Skin epidermis (tissue), 12 donors: ENCODE measurements at regions not wholly inside any gene's neighbourhood (a gene's known extent, or its start where the extent isn't known, plus 50 kb on each side); places are given as distances from the start of the nearest gene placed in this dataset.
"Not testable (repeated sequence)": the region's sequence is repeated elsewhere in the genome, so short reads cannot be mapped to it uniquely, and the experiment has no call there.

Experiments used
- H3K27ac ChIP-seq, 21 experiments: fragments of 200-600 bp; sonication (generic) in 11 of 21; one replicate each; pipeline ENCODE4 v1.5.0; 2020; ENCODE audit warnings: mild to moderate bottlenecking in 3 of 21, inconsistent platforms in 2 of 21, moderate library complexity in 2 of 21
- H3K4me3 ChIP-seq, 7 experiments: fragments of 200-600 bp; sonication (generic) in 2 of 7; one replicate each; pipeline ENCODE4 v1.5.0; 2020; ENCODE audit warnings: inconsistent platforms in 2 of 7, mild to moderate bottlenecking in 2 of 7, moderate library complexity in 1 of 7

GRCh38 chr6:73969971-73970970 lies 274.3 kb downstream of the CD109 start:
- H3K27ac ChIP-seq, result no peak overlapping the region
- H3K4me3 ChIP-seq, result no peak overlapping the region

GRCh38 chr6:73968221-73968757 lies 272.3 kb downstream of the CD109 start:
- Histone ChIP-seq H3K27ac (no peak overlapping the region), H3K4me3 (no peak overlapping the region)

DNA sequence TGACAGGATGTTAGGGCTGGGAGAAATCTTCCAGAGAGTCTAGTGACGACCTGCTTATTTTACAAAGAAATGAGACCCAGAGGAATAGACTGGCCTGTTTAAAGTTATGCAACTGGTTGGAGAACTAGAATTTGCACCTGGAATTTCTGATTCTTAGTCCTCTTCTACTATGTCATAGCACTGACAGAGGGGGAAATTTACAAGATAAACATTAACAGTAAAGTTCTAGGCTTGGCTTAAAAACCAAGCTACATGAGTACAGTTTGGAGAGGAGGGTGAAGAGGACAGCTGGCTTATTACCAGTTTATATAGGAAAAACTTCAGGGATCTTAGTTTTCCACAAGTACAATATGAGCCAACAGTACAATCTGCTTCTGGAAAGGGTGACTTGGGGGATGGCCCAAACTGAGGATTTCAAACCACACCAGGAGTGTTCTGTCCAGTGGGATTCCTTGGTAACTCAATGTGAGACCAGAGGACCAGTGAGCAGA lies 269.6 kb downstream of the CD109 start:
- no peak overlapping the region for H3K4me3 ChIP-seq
- no peak overlapping the region for H3K27ac ChIP-seq

DNA sequence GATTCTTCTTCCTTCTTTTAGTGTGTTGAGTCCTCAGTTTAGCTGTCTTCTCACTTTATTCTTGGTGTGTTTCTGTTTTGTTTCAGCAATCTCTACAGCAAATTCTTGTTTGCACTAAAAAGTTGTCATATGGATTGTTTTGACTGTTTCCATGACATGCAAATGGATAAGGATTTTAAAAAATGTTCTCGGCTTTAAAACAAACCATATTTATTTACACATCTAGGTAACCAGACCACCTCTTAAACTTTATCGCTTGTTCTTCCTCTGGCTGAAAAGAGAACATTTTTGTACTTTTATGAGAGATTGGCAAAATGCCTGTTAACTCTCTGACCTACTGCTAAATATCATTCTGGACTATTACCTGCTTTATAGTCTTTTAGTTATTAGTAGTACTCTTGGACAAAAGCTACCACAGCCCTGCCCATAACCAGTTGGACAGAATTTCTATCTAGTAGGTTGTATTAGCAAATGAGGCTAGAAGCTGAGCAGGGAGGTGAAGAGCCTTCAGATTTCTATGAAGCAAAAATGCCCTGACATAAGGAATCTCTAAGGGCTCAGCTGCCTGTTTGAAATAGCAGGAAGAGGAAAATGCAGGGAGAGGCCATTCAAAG lies 268.3 kb downstream of the CD109 start:
- no peak overlapping the region for H3K4me3 ChIP-seq

DNA sequence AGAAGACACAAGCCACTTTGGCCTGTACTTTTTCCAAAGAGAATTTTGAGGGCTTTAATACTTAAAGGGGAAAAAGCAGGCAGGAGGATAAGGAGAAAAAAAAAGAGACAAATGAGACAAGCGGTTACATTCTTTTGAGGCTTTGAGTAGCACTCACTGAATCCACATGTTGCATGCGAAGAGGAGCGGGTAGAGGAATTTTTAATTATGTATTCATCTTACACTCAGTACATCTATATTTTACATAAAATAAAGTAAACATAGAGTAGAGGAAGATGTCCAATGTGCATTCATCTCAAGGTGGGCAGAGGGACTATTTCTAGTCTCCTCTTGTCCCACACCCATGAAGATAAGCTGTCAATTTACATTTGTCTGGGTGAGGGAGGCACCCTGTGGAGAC lies 266.9 kb downstream of the CD109 start:
- Histone ChIP-seq H3K27ac (no peak overlapping the region), H3K4me3 (no peak overlapping the region)

More for the DNA sequence above, 268.3 kb downstream of the CD109 start:
- no peak overlapping the region for H3K27ac ChIP-seq

- no peak overlapping the region for H3K27ac ChIP-seq
- no peak overlapping the region for H3K4me3 ChIP-seq
These were observed 260.3 kb downstream of the CD109 start for GRCh38 chr6:73956305-73956704.

DNA sequence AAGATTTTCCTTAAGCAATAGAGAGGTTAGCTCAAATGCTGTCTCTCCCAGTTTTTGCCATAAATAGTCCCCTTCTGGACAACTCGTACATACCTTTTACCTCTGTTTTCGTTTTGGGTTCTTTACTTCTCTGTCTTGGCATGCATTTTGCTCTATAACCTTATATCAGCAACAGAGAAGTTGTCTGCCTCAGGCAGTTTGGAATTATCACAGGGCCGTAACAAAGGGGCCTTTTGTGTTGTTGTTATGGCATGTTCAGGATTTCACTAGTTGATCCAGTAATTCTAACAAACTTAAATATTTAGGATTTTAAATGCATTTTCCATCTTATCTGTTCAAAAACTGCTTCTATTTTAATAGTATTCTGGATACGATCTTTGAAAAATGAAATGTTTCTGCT lies 259.8 kb downstream of the CD109 start:
- no peak overlapping the region for H3K27ac ChIP-seq

GRCh38 chr6:73954881-73955280 lies 258.9 kb downstream of the CD109 start:
- Histone ChIP-seq H3K4me3 (no peak overlapping the region), H3K27ac (no peak overlapping the region)

More for the DNA sequence above, 259.8 kb downstream of the CD109 start:
- no peak overlapping the region for H3K4me3 ChIP-seq

- H3K27ac ChIP-seq, result peak overlapping the region in 1 of 21 experiments; percentile 51
These were observed 255.2 kb downstream of the CD109 start for GRCh38 chr6:73951183-73951582.

DNA sequence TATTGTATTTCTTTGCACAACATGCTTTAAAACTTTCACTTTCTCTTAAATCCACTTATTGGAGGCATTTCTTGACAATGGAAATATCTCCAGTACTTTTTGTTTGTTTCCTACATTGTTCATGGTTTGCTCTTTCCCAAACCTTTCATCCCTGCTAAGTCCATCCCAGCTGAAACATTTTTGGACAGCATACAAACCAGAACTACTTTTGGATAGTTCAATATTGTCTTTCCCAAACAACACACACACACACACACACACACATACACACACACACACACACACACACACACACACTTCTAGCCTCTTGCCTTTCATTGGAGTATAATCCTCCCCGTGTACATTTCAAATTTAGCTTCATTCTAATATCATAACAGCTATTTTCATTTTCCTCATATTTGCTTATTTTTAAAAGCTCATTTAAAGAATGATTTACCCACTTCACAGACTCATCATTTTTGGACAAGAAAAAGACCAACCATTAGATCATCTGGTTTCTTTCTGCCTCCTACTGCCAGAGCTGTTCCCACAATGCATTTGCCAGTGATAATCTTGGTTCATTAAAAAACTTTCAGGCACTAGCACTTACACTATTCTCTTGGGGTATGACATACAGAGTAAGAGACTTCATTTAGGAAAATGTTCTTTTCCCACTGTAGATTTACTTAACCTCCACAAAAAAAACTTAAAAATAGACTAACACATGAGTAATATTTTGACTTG lies 248.1 kb downstream of the CD109 start:
- H3K4me3 ChIP-seq, result no peak overlapping the region
- H3K27ac ChIP-seq, result peak overlapping the region in 1 of 21 experiments; percentile 39

More at GRCh38 chr6:73951183-73951582, 255.2 kb downstream of the CD109 start:
- no peak overlapping the region for H3K4me3 ChIP-seq

- H3K27ac ChIP-seq, result peak overlapping the region in 1 of 21 experiments; percentile 39
- H3K4me3 ChIP-seq, result no peak overlapping the region
These were observed 247.4 kb downstream of the CD109 start for GRCh38 chr6:73943411-73943810.

- H3K4me3 ChIP-seq, result no peak overlapping the region
- no peak overlapping the region for H3K27ac ChIP-seq
These were observed 246.7 kb downstream of the CD109 start for GRCh38 chr6:73942592-73943186.

- H3K27ac ChIP-seq, result no peak overlapping the region
- no peak overlapping the region for H3K4me3 ChIP-seq
These were observed 245.9 kb downstream of the CD109 start for GRCh38 chr6:73941892-73942291.

GRCh38 chr6:73937805-73938204 lies 241.8 kb downstream of the CD109 start:
- Histone ChIP-seq H3K4me3 (no peak overlapping the region), H3K27ac (no peak overlapping the region)

DNA sequence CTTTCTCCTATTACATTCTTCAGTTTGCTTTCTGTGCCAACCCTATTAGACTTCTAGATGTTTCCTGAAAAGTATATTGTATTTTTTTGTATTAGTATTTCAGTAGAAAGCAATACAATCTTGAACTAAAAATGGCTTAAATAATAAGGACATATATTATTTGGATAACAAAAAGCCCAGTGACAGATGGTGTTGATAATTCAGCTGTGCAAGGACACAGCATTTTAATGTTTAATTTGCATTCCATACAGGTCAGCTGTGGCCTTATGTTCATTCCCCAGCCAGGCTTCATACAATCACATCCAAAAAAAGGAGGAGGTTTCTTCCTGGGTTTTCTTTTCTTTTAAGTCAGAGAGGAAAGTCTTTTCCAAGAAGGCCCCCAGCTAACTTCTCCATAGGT lies 236.9 kb downstream of the CD109 start:
- H3K4me3 ChIP-seq, result no peak overlapping the region
- no peak overlapping the region for H3K27ac ChIP-seq

- no peak overlapping the region for H3K27ac ChIP-seq
- no peak overlapping the region for H3K4me3 ChIP-seq
These were observed 233.4 kb downstream of the CD109 start for GRCh38 chr6:73929405-73929804.

- no peak overlapping the region for H3K4me3 ChIP-seq
- no peak overlapping the region for H3K27ac ChIP-seq
These were observed 231.4 kb downstream of the CD109 start for GRCh38 chr6:73927421-73927820.

DNA sequence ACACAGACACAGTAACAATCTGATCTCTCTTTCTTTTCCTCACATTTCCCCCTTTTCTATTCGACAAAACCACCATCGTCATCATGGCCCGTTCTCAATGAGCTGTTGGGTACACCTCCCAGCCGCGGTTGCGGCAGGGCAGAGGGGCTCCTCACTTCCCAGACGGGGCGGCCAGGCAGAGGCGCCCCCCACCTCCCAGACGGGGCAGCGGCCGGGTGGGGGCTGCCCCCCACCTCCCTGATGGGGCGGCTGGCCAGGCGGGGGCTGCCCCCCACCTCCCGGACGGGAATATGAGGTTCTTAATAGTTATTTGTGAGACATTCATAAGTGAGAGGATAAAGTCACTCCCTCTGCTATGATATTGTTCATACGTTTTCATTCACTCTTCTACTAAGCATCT lies 229.7 kb downstream of the CD109 start:
- H3K27ac ChIP-seq, result not testable (repeated sequence)

GRCh38 chr6:73923905-73924485 lies 228.0 kb downstream of the CD109 start:
- no peak overlapping the region for H3K27ac ChIP-seq
- H3K4me3 ChIP-seq, result no peak overlapping the region

More for the DNA sequence above, 229.7 kb downstream of the CD109 start:
- H3K4me3 ChIP-seq, result not testable (repeated sequence)
